NCI-H128 (cell line): ENCODE measurements at regions not wholly inside any gene's neighbourhood (a gene's known extent, or its start where the extent isn't known, plus 50 kb on each side); places are given as distances from the start of the nearest gene placed in this dataset.
"Not testable (repeated sequence)": the region's sequence is repeated elsewhere in the genome, so short reads cannot be mapped to it uniquely, and the experiment has no call there.

Source experiments
- DNase-seq: peaks from one replicate; lab custom pipeline; 2025; ENCODE audit not compliant: unreplicated experiment; lab: John Stamatoyannopoulos, UW

GRCh38 chr1:118828038-118828437 is 160.1 kb downstream of the TBX15 start:
- DNase-seq = no peak

- DNase-seq = no peak
Observed at GRCh38 chr1:118827636-118828035, 160.5 kb downstream of the TBX15 start.

GRCh38 chr1:118827207-118827606 is 160.9 kb downstream of the TBX15 start:
- no peak for DNase-seq

GRCh38 chr1:118826669-118827068 is 161.5 kb downstream of the TBX15 start:
- no peak for DNase-seq

- DNase-seq = no peak
Observed at GRCh38 chr1:118825619-118826018, 162.5 kb downstream of the TBX15 start.

- no peak for DNase-seq
Observed at GRCh38 chr1:118821801-118822200, 166.3 kb downstream of the TBX15 start.

GRCh38 chr1:118820864-118821263 is 167.3 kb downstream of the TBX15 start:
- DNase-seq = no peak

- DNase-seq = no peak
Observed at GRCh38 chr1:118815909-118816308, 172.2 kb downstream of the TBX15 start.

GRCh38 chr1:118812555-118812954 is 175.6 kb downstream of the TBX15 start:
- no peak for DNase-seq

GRCh38 chr1:118811156-118811555 is 177.0 kb downstream of the TBX15 start:
- DNase-seq = no peak

- DNase-seq = no peak
Observed at GRCh38 chr1:118809586-118809985, 178.6 kb downstream of the TBX15 start.

- not testable (repeated sequence) for DNase-seq
Observed at GRCh38 chr1:118803128-118803527, 185.0 kb downstream of the TBX15 start.

- DNase-seq = no peak
Observed at GRCh38 chr1:118791094-118791691, 196.9 kb downstream of the TBX15 start.

- DNase-seq = peak; percentile 7
Observed at GRCh38 chr1:118788463-118788862, 199.7 kb downstream of the TBX15 start.

GRCh38 chr1:118786454-118787155 is 201.5 kb downstream of the TBX15 start:
- DNase-seq = no peak

- no peak for DNase-seq
Observed at GRCh38 chr1:118785246-118785645, 202.9 kb downstream of the TBX15 start.

GRCh38 chr1:118783095-118783758 is 204.9 kb downstream of the TBX15 start:
- peak; percentile 0 for DNase-seq

GRCh38 chr1:118773656-118774055 is 214.5 kb downstream of the TBX15 start:
- no peak for DNase-seq

- no peak for DNase-seq
Observed at GRCh38 chr1:118767971-118768370, 220.2 kb downstream of the TBX15 start.

GRCh38 chr1:118753976-118754375 is 234.2 kb downstream of the TBX15 start:
- DNase-seq = no peak

- DNase-seq = no peak
Observed at GRCh38 chr1:118751166-118751565, 237.0 kb downstream of the TBX15 start.

- no peak for DNase-seq
Observed at GRCh38 chr1:118744420-118744819, 243.7 kb downstream of the TBX15 start.
